ENCODE measurements at regions not wholly inside any gene's neighbourhood (a gene's known extent, or its start where the extent isn't known, plus 50 kb on each side); places are given as distances from the start of the nearest gene placed in this dataset.

GRCh38 chr3:34844323-34844620 lies 795.1 kb upstream of the ARPP21 start:
- no peaks in the 10 kb centered on the region for H3K79me2 ChIP-seq (ENCODE audit: insufficient read depth, low read length)
- no peak overlapping the region for H2AFZ ChIP-seq (ENCODE audit: low read depth, low read length, severe bottlenecking)
- no peak overlapping the region for H3K27ac ChIP-seq (ENCODE audit: low read depth, low read length)
- no peaks in the 10 kb centered on the region for H3K9me2 ChIP-seq (replicated peaks; ENCODE audit: insufficient read depth, low read length)
- no peaks in the 10 kb centered on the region for H4K20me1 ChIP-seq (ENCODE audit: low read depth, low read length)
- no peaks in the 10 kb centered on the region for H3K36me3 ChIP-seq (ENCODE audit: low read length)
- H3F3A ChIP-seq (ENCODE audit: insufficient read depth), result no peaks in the 10 kb centered on the region
- H3K4me2 ChIP-seq (ENCODE audit: low read depth, low read length, poor library complexity, severe bottlenecking), result no peak overlapping the region
- no peak overlapping the region for H3K9ac ChIP-seq (ENCODE audit: low read length)
- H3K9me3 ChIP-seq (ENCODE audit: insufficient read depth, low read length), result no peaks in the 10 kb centered on the region
- no peak overlapping the region for H3K4me3 ChIP-seq (ENCODE audit: insufficient read depth, low read length, poor library complexity, severe bottlenecking)
- TF ChIP-seq CTCF (IDR thresholded peaks at IDR 0.05; ENCODE audit: insufficient read depth, low read length, poor library complexity, severe bottlenecking), result no peak
- TF ChIP-seq EZH2phosphoT487 (conservative IDR thresholded peaks at IDR 0.05; ENCODE audit: low read length), result no peak
- no peaks in the 10 kb centered on the region for H3K27me3 ChIP-seq (ENCODE audit: low read length)

- no peaks in the 10 kb centered on the region for H3K79me2 ChIP-seq (ENCODE audit: insufficient read depth, low read length)
Observed at GRCh38 chr3:34851137-34851536, 788.2 kb upstream of the ARPP21 start.

GRCh38 chr3:34852844-34853439 lies 786.4 kb upstream of the ARPP21 start:
- no peak for TF ChIP-seq CTCF (IDR thresholded peaks at IDR 0.05; ENCODE audit: insufficient read depth, low read length, poor library complexity, severe bottlenecking)
- TF ChIP-seq EZH2phosphoT487 (conservative IDR thresholded peaks at IDR 0.05; ENCODE audit: low read length), result no peak
- Histone ChIP-seq H3K9me2 (replicated peaks; ENCODE audit: insufficient read depth, low read length) (no peaks in the 10 kb centered on the region), H3K27me3 (ENCODE audit: low read length) (no peaks in the 10 kb centered on the region), H3K79me2 (ENCODE audit: insufficient read depth, low read length) (no peaks in the 10 kb centered on the region), H3K36me3 (ENCODE audit: low read length) (no peaks in the 10 kb centered on the region), H3K9me3 (ENCODE audit: insufficient read depth, low read length) (no peaks in the 10 kb centered on the region), H2AFZ (ENCODE audit: low read depth, low read length, severe bottlenecking) (no peak overlapping the region), H3K4me3 (ENCODE audit: insufficient read depth, low read length, poor library complexity, severe bottlenecking) (no peak overlapping the region), H3K4me2 (ENCODE audit: low read depth, low read length, poor library complexity, severe bottlenecking) (no peak overlapping the region), H3F3A (ENCODE audit: insufficient read depth) (no peaks in the 10 kb centered on the region), H3K9ac (ENCODE audit: low read length) (no peak overlapping the region), H4K20me1 (ENCODE audit: low read depth, low read length) (no peaks in the 10 kb centered on the region), H3K27ac (ENCODE audit: low read depth, low read length) (no peak overlapping the region)

More at GRCh38 chr3:34851137-34851536, 788.2 kb upstream of the ARPP21 start:
- Histone ChIP-seq H3K9ac (ENCODE audit: low read length) (no peak overlapping the region), H3K9me3 (ENCODE audit: insufficient read depth, low read length) (no peaks in the 10 kb centered on the region), H3K27ac (ENCODE audit: low read depth, low read length) (no peak overlapping the region), H2AFZ (ENCODE audit: low read depth, low read length, severe bottlenecking) (no peak overlapping the region), H3K4me2 (ENCODE audit: low read depth, low read length, poor library complexity, severe bottlenecking) (no peak overlapping the region), H3K9me2 (replicated peaks; ENCODE audit: insufficient read depth, low read length) (no peaks in the 10 kb centered on the region), H3K4me3 (ENCODE audit: insufficient read depth, low read length, poor library complexity, severe bottlenecking) (no peak overlapping the region), H3F3A (ENCODE audit: insufficient read depth) (no peaks in the 10 kb centered on the region), H4K20me1 (ENCODE audit: low read depth, low read length) (no peaks in the 10 kb centered on the region), H3K27me3 (ENCODE audit: low read length) (no peaks in the 10 kb centered on the region), H3K36me3 (ENCODE audit: low read length) (no peaks in the 10 kb centered on the region)
- TF ChIP-seq CTCF (IDR thresholded peaks at IDR 0.05; ENCODE audit: insufficient read depth, low read length, poor library complexity, severe bottlenecking) (no peak), EZH2phosphoT487 (conservative IDR thresholded peaks at IDR 0.05; ENCODE audit: low read length) (no peak)
